ENCODE measurements at regions not wholly inside any gene's neighbourhood (a gene's known extent, or its start where the extent isn't known, plus 50 kb on each side); places are given as distances from the start of the nearest gene placed in this dataset.

GRCh38 chr7:34269084-34269483, 363.7 kb downstream of the BMPER start:
- no peaks in the 10 kb centered on the region for H3K4me1 Mint-ChIP-seq (ENCODE audit: low read depth, unreplicated experiment)
- H3K27ac Mint-ChIP-seq (ENCODE audit: unreplicated experiment), result no peak overlapping the region
- H3K27me3 Mint-ChIP-seq (ENCODE audit: insufficient read depth, unreplicated experiment), result peaks cover 4% of the 10 kb centered on the region
- TF ChIP-seq CTCF (IDR thresholded peaks at IDR 0.05; ENCODE audit: insufficient read depth in 1 of 2, low read depth in 1 of 2, low read length in 1 of 2, severe bottlenecking in 1 of 2, unreplicated experiment in 1 of 2), result no peak
- Histone ChIP-seq H3K4me1 (no peaks in the 10 kb centered on the region), H3K36me3 (ENCODE audit: control insufficient read depth, insufficient read depth, low read length) (no peaks in the 10 kb centered on the region), H3K4me3 (ENCODE audit: low read depth, low read length) (no peak overlapping the region), H3K27me3 (replicated peaks; ENCODE audit: control insufficient read depth, insufficient read depth, low read length) (no peaks in the 10 kb centered on the region), H3K9me3 (no peaks in the 10 kb centered on the region)
- ChIA-PET CTCF (no interaction called here), POLR2A (no interaction called here)
- no peaks in the 10 kb centered on the region for H3K9me3 Mint-ChIP-seq (ENCODE audit: unreplicated experiment)
- intact Hi-C loops (cut with micrococcal nuclease; ENCODE audit: unreplicated experiment), result no loop called here
- no peak for DNase-seq
- no peak overlapping the region for H3K4me3 Mint-ChIP-seq (ENCODE audit: unreplicated experiment)
- H3K36me3 Mint-ChIP-seq (ENCODE audit: insufficient read depth, unreplicated experiment), result no peaks in the 10 kb centered on the region
- BruUV-seq (replicated peaks), result no TSS peak

- no peaks in the 10 kb centered on the region for H3K36me3 Mint-ChIP-seq (ENCODE audit: insufficient read depth, unreplicated experiment)
Observed at GRCh38 chr7:34275624-34276023, 370.3 kb downstream of the BMPER start.

GRCh38 chr7:34277016-34277802, 371.9 kb downstream of the BMPER start:
- H3K4me3 Mint-ChIP-seq (ENCODE audit: unreplicated experiment), result no peak overlapping the region
- ChIA-PET CTCF (no interaction called here), POLR2A (no interaction called here)
- no peaks in the 10 kb centered on the region for H3K27me3 ChIP-seq (replicated peaks; ENCODE audit: control insufficient read depth, insufficient read depth, low read length)
- H3K4me1 ChIP-seq, result no peaks in the 10 kb centered on the region
- no peaks in the 10 kb centered on the region for H3K36me3 Mint-ChIP-seq (ENCODE audit: insufficient read depth, unreplicated experiment)
- H3K9me3 ChIP-seq, result peaks cover 8% of the 10 kb centered on the region
- intact Hi-C loops (cut with micrococcal nuclease; ENCODE audit: unreplicated experiment), result no loop called here
- H3K27ac Mint-ChIP-seq (ENCODE audit: unreplicated experiment), result no peak overlapping the region
- peaks cover 12% of the 10 kb centered on the region for H3K9me3 Mint-ChIP-seq (ENCODE audit: unreplicated experiment)
- no peak overlapping the region for H3K4me3 ChIP-seq (ENCODE audit: low read depth, low read length)
- no peak for DNase-seq
- TF ChIP-seq CTCF (IDR thresholded peaks at IDR 0.05; ENCODE audit: insufficient read depth in 1 of 2, low read depth in 1 of 2, low read length in 1 of 2, severe bottlenecking in 1 of 2, unreplicated experiment in 1 of 2), result no peak
- BruUV-seq (replicated peaks), result no TSS peak
- no peaks in the 10 kb centered on the region for H3K27me3 Mint-ChIP-seq (ENCODE audit: insufficient read depth, unreplicated experiment)
- H3K36me3 ChIP-seq (ENCODE audit: control insufficient read depth, insufficient read depth, low read length), result no peaks in the 10 kb centered on the region
- H3K4me1 Mint-ChIP-seq (ENCODE audit: low read depth, unreplicated experiment), result no peaks in the 10 kb centered on the region

More at GRCh38 chr7:34275624-34276023, 370.3 kb downstream of the BMPER start:
- no peaks in the 10 kb centered on the region for H3K27me3 Mint-ChIP-seq (ENCODE audit: insufficient read depth, unreplicated experiment)
- CTCF ChIA-PET, result no interaction called here
- TF ChIP-seq CTCF (IDR thresholded peaks at IDR 0.05; ENCODE audit: insufficient read depth in 1 of 2, low read depth in 1 of 2, low read length in 1 of 2, severe bottlenecking in 1 of 2, unreplicated experiment in 1 of 2), result no peak
- no peak overlapping the region for H3K27ac Mint-ChIP-seq (ENCODE audit: unreplicated experiment)
- no peaks in the 10 kb centered on the region for H3K27me3 ChIP-seq (replicated peaks; ENCODE audit: control insufficient read depth, insufficient read depth, low read length)
- DNase-seq, result no peak
- H3K36me3 ChIP-seq (ENCODE audit: control insufficient read depth, insufficient read depth, low read length), result no peaks in the 10 kb centered on the region
- H3K4me3 ChIP-seq (ENCODE audit: low read depth, low read length), result no peak overlapping the region
- no peak overlapping the region for H3K4me3 Mint-ChIP-seq (ENCODE audit: unreplicated experiment)
- H3K9me3 ChIP-seq, result no peaks in the 10 kb centered on the region
- H3K9me3 Mint-ChIP-seq (ENCODE audit: unreplicated experiment), result no peaks in the 10 kb centered on the region
- no peaks in the 10 kb centered on the region for H3K4me1 ChIP-seq
- no TSS peak for BruUV-seq (replicated peaks)
- intact Hi-C loops (cut with micrococcal nuclease; ENCODE audit: unreplicated experiment), result no loop called here
- no peaks in the 10 kb centered on the region for H3K4me1 Mint-ChIP-seq (ENCODE audit: low read depth, unreplicated experiment)
- POLR2A ChIA-PET, result no interaction called here
